Epithelial cell of prostate (primary cell): ENCODE measurements at regions not wholly inside any gene's neighbourhood (a gene's known extent, or its start where the extent isn't known, plus 50 kb on each side); places are given as distances from the start of the nearest gene placed in this dataset.
"Not testable (repeated sequence)": the region's sequence is repeated elsewhere in the genome, so short reads cannot be mapped to it uniquely, and the experiment has no call there.

ENCODE experiments used
- DNase-seq: peaks from one replicate; pipeline ENCODE4 v3.0.0-alpha.2; 2011; ENCODE audit warnings: low read depth, low spot score
- H3K27ac ChIP-seq: fragments of 450-650 bp; 2 replicates; pipeline ENCODE4 v1.5.1; 2017; ENCODE audit warnings: mild to moderate bottlenecking

GRCh38 chr21:10421601-10422000, 99.8 kb upstream of the TPTE start:
- H3K27ac ChIP-seq, DNase-seq: not testable (repeated sequence)

DNA sequence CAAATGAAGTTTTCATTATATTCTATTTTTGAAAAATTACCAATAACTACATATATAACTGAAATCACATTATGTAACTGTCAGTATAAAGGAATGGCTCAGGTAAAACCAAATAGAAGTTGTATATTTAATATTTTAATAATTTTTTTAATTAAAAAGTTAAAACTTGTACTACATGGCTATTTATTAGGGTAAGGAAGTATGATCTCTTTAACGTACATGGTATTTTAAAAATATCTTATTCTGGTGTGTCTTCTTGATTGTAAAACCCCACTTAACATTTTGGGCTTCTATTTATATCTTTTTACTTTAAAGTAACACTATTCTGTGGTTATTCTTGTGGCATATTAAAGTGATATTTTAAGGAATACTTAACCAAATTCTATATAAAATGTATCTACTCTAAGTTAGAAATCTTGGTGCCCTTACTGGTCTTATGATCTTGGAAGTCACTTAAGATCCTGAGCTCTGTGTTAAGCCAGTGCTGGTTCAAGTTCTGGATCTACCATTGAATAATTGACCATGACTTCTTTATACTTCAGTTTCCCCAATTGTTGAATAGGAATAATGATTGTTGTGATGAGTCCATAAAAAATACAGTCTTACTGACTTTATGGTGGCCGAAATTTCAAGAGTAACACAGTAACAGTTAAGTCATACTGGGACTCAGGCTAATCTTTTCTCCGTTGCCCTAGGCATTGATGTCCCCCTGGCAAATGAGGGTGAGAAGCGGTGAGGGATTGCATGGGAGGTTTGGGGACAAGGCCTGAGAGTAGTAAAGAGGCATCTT, 97.1 kb upstream of the TPTE start:
- not testable (repeated sequence) for DNase-seq, H3K27ac ChIP-seq

GRCh38 chr21:10424887-10425145, 96.6 kb upstream of the TPTE start:
- H3K27ac ChIP-seq, DNase-seq: not testable (repeated sequence)

- H3K27ac ChIP-seq, result no peak overlapping the region
- no peak for DNase-seq
These were observed 95.5 kb upstream of the TPTE start for GRCh38 chr21:10425856-10426255.

DNA sequence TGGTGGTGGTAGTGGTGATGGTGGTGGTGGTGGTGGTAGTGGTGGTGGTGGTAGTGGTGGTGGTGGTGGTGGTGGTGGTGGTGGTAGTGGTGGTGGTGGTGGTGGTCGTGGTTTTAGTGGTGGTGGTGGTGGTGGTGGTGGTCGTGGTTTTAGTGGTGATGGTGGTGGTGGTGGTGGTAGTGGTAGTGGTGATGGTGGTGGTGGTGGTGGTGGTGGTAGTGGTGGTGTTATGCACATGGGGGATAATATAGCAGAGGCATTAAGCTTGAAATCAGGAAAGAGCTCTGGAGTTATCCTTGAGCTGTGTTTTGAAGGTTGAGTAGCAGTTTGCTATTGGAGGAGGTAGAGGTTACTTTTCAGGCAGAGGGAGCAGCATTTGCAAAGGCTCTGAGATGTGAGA, 94.6 kb upstream of the TPTE start:
- DNase-seq, H3K27ac ChIP-seq: not testable (repeated sequence)

GRCh38 chr21:10427277-10427676, 94.1 kb upstream of the TPTE start:
- not testable (repeated sequence) for DNase-seq

DNA sequence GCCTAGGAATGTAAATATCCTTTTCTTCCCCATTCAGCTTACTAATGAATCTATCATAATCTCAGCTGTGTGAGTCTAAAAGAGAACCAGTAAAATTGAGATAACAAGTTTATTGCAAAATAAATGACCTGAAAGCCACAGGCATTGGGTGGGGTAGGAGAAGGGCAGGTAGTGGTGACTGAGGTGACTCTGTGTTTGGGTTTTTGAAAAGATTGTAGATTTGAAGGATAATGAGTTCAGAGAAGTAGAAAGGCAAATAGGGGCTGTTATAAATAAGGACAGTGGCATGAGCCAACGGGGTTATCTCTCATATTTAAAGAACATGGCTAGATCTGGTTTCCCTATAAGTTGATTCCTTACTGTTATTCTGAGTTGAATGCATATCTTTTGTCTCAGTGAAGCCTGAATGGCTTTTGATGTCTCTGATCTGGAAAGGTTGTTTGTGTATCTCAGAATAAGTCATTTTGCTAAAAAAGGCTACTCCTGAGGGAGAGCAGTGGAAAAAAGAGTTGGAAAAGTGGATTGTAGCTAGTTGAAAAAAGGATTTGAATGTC, 92.3 kb upstream of the TPTE start:
- not testable (repeated sequence) for DNase-seq

More at GRCh38 chr21:10427277-10427676, 94.1 kb upstream of the TPTE start:
- not testable (repeated sequence) for H3K27ac ChIP-seq

DNA sequence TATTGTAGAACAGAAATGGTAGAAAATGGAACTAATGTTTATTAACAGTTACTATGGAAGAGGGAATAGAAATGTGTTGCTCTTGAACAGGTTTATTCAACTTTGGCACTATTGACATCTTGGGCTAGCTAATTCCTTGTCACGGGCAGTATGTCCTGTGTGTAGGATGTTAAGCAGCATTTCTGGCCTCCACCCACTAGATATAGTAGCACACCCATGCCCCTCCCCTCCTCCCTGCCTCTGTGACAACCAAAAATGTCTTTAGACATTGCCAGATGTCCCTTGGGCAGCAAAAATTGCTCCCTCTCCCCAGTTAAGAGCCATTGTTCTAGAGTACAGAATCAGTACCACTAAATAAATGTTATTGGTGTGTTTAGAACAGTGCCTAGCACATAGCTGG, 91.4 kb upstream of the TPTE start:
- no peak for DNase-seq
- no peak overlapping the region for H3K27ac ChIP-seq

More for the DNA sequence above, 92.3 kb upstream of the TPTE start:
- H3K27ac ChIP-seq, result not testable (repeated sequence)

GRCh38 chr21:10431995-10432394, 89.4 kb upstream of the TPTE start:
- DNase-seq, result not testable (repeated sequence)

DNA sequence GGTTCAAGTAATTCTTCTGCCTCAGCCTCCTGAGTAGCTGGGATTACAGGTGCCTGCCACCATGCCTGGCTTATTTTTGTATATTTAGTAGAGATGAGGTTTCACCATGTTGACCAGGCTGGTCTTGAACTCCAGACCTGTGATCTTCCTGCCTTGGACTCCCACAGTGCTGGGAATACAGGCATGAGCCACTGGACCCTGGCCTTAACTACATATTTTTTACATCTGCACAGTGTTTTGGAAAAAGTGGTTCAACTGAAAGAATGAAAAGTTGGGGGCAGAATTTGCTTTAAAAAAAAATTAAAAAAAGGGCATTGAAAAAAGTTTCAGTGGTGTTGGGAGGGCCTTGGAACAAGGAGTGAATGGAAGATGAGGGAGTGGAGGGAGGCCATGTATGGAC, 88.9 kb upstream of the TPTE start:
- DNase-seq, H3K27ac ChIP-seq: not testable (repeated sequence)

More at GRCh38 chr21:10431995-10432394, 89.4 kb upstream of the TPTE start:
- H3K27ac ChIP-seq, result not testable (repeated sequence)

DNA sequence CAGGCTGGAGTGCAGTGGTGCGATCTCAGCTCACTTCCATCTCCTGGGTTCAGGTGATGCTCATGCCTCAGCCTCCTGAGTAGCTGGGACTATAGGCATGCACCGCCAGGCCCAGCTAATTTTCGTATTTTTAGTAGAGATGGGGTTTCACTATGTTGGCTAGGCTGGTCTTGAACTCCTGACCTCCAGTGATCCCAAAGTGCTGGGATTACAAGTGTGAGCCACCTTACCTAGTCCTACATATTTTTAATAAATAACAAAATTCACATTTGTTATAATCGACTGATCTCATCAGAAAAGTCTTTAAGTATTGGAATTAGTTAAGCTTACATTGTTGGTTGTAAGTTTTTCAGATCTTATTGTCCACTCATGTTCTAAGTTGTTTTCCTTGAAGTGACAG, 83.4 kb upstream of the TPTE start:
- DNase-seq, result not testable (repeated sequence)

DNA sequence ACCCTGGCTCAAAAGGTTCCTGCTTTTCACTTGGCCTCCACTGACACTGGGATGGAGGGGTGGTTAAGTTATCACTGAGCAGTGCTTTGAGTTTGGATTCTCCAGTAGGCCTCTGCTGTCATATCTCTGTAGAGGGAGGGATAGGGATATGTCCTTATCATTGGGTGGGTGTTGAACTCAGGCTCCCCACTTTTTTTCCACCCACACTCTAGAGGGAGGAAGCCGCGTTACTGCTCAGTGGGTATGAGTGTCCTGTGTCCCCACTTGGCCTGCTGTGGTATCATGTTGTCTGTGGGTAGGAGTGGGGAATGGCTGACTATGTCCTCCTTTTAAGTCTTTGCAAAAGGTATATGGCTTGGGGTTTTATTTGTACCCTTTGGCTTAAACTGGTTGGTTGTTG, 80.7 kb upstream of the TPTE start:
- not testable (repeated sequence) for H3K27ac ChIP-seq, DNase-seq

More for the DNA sequence above, 83.4 kb upstream of the TPTE start:
- H3K27ac ChIP-seq, result not testable (repeated sequence)

DNA sequence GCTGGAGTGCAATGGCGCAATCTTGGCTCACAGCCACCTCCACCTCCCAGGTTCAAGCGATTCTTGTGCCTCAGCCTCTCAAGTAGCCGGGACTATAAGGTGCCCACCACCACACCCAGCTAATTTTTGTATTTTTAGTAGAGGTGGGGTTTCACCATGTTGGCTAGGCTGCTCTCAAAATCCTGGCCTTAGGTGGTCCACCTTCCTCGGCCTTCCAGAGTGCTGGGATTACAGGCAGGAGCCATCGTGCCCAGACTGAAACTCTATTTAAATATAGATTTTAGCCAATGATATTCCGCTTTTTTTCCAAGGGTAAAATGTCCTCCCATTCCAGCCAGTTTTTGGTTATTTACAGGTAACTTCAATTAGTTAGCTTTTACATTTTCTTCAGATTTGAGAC, 79.4 kb upstream of the TPTE start:
- not testable (repeated sequence) for DNase-seq, H3K27ac ChIP-seq

DNA sequence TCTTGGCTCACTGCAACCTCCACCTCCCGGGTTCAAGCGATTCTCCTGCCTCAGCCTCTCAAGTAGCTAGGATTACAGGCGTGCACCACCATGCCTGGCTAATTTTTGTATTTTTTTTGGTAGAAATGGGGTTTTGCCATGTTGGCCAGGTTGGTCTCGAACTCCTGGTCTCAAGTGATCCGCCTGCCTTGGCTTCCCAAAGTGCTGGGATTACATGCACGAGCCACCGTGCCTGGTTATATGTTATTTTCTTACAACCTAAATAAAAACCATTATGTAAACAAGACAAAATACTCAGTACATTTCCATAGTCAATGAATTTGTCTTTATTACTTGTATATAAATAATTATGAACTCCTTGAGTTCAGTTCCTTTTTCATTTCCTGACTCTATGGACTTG, 75.7 kb upstream of the TPTE start:
- DNase-seq, H3K27ac ChIP-seq: not testable (repeated sequence)

GRCh38 chr21:10449451-10449850, 71.9 kb upstream of the TPTE start:
- not testable (repeated sequence) for H3K27ac ChIP-seq, DNase-seq

GRCh38 chr21:10451274-10451673, 70.1 kb upstream of the TPTE start:
- not testable (repeated sequence) for H3K27ac ChIP-seq, DNase-seq

GRCh38 chr21:10457765-10458164, 63.6 kb upstream of the TPTE start:
- not testable (repeated sequence) for H3K27ac ChIP-seq, DNase-seq

DNA sequence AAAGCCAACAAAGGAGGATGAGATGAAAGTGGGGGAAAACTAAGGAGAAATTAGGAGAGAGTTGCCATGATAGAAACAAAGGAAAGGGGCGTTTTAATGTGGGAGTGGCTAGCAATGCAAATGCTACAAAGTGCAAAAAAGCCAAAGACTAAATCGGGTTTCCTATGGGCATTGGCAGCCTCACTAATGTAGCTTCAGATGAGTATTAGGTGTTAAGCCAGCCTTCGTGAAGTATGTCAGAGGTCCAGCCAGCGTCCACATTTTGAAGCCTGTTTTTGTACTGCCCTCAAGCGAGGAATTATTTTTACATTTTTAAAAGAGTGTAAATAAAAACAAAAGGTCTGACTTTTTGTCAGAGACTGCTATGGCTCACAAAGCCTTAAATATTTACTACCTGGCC, 60.4 kb upstream of the TPTE start:
- DNase-seq, H3K27ac ChIP-seq: not testable (repeated sequence)

GRCh38 chr21:10461445-10461844, 59.9 kb upstream of the TPTE start:
- not testable (repeated sequence) for DNase-seq, H3K27ac ChIP-seq

DNA sequence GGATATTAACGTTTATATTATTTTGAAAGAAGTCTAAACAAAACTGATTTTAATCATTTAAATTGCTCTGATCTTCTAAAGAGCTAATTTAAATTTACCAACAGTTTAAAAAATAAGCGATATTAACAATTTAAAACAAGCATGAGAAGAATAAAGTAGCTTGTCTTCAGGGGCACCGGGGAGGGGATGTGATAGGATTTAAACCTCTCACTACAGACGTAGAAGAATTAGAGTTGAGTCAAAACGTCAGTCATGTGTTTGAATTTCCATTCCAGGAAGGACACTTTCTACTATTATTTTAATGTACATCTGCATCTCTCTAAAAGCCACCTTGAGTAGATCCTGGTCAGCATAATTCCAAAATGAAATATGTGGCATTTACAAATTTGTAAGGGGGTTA, 58.2 kb upstream of the TPTE start:
- no peak overlapping the region for H3K27ac ChIP-seq
- no peak for DNase-seq

GRCh38 chr21:10464975-10465374, 56.4 kb upstream of the TPTE start:
- DNase-seq, result no peak
- H3K27ac ChIP-seq, result no peak overlapping the region
